Naive thymus-derived CD8-positive, alpha-beta T cell (primary cell): ENCODE measurements at regions not wholly inside any gene's neighbourhood (a gene's known extent, or its start where the extent isn't known, plus 50 kb on each side); places are given as distances from the start of the nearest gene placed in this dataset.

Experiments
- ATAC-seq, 2 donors: fragments of 150-1000 bp; cut with Tn5 transposase in 1 of 2; sonication (Bioruptor Pico), chemical (Tn5 transposase) in 1 of 2; 1 replicate in 1 of 2; 2 replicates in 1 of 2; pipeline ENCODE4 v1.10.0; 2021; ENCODE audit warnings: mild to moderate bottlenecking in 2 of 2, moderate library complexity in 2 of 2
- POLR2A ChIA-PET: fragments of 350-600 bp; sonication (Branson Sonifier 250); formaldehyde crosslinking; loops from one replicate; lab custom pipeline; 2021; ENCODE audit warnings: antibody characterized with exemption; lab: Charles Lee
- DNase-seq, 10 donors: peaks; one replicate each; pipeline versions ENCODE4 v3.0.0 to v3.0.0-alpha.2; 2020 to 2022
- H3K27ac Mint-ChIP-seq, 10 donors: one replicate each; pipeline ENCODE4 v1.8.0; 2020 to 2022; ENCODE audit warnings: mild to moderate bottlenecking in 10 of 10, mixed read lengths in 10 of 10, moderate library complexity in 4 of 10, inconsistent platforms in 1 of 10
- H3K27me3 Mint-ChIP-seq, 5 donors: one replicate each; pipeline ENCODE4 v1.8.0; 2021 to 2022; ENCODE audit warnings: mixed read lengths in 5 of 5
- H3K36me3 Mint-ChIP-seq, 3 donors: one replicate each; pipeline ENCODE4 v1.8.0; 2020 to 2022; ENCODE audit warnings: mixed read lengths in 3 of 3, mild to moderate bottlenecking in 2 of 3, inconsistent platforms in 1 of 3
- H3K4me1 Mint-ChIP-seq, 4 donors: one replicate each; pipeline ENCODE4 v1.8.0; 2021 to 2022; ENCODE audit warnings: mixed read lengths in 4 of 4
- H3K4me3 Mint-ChIP-seq, 10 donors: one replicate each; pipeline ENCODE4 v1.8.0; 2020 to 2022; ENCODE audit warnings: mild to moderate bottlenecking in 10 of 10, mixed read lengths in 10 of 10, moderate library complexity in 6 of 10, inconsistent platforms in 1 of 10
- H3K9me3 Mint-ChIP-seq, 9 donors: one replicate each; pipeline ENCODE4 v1.8.0; 2020 to 2022; ENCODE audit warnings: mixed read lengths in 9 of 9, mild to moderate bottlenecking in 3 of 9, inconsistent platforms in 1 of 9, moderate library complexity in 1 of 9

DNA sequence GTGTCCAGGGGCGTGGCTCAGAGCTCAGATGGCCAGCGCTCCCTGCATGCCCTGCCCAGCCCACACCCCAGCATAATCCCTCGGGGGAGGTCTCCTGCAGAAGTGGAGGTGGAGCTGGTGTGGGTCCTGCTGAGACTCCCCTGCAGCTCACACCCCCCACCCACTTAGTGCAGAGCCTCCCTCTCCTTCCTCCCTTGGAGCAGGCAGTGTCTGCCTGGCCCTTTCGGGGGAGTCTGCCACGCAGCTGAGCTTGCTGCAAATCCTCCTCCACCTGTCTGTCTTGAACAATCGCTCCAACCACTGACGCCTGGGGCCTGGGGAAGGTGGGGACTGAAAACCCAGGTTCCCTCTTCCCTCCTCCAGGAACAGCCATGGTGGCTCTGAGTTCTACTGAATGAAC, 219.7 kb upstream of the PPP2R2D start:
- no peak overlapping the region for H3K4me3 Mint-ChIP-seq
- peaks cover 3 to 36% (median 12%) of the 10 kb centered on the region in 5 donors for H3K27me3 Mint-ChIP-seq
- no peaks in the 10 kb centered on the region for H3K9me3 Mint-ChIP-seq
- peak overlapping the region in 1 of 10 donors; percentile 59 for H3K27ac Mint-ChIP-seq
- no peaks in the 10 kb centered on the region for H3K36me3 Mint-ChIP-seq
- no peaks in the 10 kb centered on the region for H3K4me1 Mint-ChIP-seq
- DNase-seq: no peak
- POLR2A ChIA-PET: no interaction called here
- ATAC-seq: no peak

DNA sequence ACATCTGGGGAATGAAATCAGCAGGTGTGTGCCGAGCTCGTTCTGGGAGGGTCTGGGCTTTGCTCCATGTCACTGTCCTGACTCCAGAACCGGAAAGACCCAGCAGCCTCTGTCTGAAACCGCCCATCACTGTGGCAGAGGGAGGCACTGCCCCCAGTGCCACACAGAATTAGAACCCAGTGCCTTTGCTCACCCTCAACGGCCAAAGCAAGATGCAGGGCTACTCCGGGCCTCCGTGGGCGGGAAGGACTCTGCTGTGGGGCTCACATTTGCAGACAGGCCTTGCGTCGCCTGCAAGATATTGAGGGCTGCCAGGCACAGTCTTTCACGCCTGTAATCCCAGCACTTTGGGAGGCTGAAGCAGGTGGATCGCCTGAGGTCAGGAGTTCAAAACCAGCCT, 219.2 kb upstream of the PPP2R2D start:
- peaks cover 3 to 36% (median 12%) of the 10 kb centered on the region in 5 donors for H3K27me3 Mint-ChIP-seq
- DNase-seq (no peak), ATAC-seq (no peak)
- H3K36me3 Mint-ChIP-seq: no peaks in the 10 kb centered on the region
- H3K4me1 Mint-ChIP-seq: no peaks in the 10 kb centered on the region
- no peak overlapping the region for H3K4me3 Mint-ChIP-seq
- POLR2A ChIA-PET: no interaction called here
- H3K27ac Mint-ChIP-seq: no peak overlapping the region
- no peaks in the 10 kb centered on the region for H3K9me3 Mint-ChIP-seq

DNA sequence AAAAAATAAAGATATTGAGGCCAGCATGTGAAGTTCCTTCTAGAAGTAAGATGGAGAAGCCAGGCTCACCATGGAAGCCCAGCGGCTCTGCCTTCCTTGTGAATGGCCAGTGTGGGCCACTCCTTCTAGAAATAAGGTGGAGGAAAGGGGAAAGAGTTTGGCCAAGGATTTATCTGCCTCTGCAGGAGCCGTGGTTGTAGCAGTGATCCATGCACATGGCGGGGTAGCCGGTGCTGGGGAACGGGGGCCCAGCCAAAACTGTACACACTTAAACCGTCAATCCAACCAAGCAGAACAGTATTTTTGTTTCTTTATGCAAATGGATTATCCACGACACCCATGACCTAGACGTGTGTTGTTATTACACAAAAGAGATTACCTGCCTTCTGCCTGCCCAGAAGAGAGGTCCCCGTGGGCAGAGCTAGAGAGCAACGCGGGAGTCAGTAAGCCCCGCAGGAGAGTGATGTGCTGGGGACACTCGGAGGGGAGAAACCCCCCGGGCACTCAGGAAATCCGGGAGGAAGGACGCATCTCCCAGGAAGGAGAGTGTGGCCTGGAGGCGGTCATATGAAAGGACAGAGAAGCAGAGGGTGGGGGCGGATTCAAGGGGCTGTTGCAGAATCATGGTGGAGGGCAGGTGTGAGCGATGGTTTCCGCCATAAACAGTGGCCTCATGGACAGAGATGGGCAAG, 218.4 kb upstream of the PPP2R2D start:
- POLR2A ChIA-PET: no interaction called here
- H3K27ac Mint-ChIP-seq: no peak overlapping the region

DNA sequence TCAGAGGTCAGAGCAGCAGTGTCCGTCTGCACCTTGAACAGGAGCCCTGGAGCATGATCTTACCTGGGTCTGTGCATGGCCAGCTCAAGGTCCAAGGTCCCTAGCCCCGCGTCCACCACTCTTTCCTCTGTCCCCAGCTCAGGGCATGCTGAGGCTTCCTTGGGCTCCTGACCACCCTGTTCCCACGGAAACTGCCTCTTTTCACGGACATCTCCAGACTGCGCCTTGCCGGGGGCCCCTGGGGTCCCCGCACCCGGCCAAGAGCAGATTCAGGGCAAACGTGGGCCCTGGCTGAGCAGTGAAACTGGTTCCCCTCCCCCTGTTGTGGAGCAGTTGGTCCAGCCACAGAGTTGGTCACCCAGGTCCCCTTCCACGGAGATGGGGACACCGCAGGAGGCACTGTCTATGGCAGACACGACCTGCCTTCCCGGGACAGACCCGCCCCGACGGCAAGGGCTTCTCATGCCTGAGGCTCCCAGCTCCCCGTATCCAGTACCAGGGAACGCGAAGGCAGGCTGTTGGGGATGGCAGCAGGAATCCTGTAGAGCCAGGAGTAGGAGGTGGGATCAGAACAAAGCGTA, 217.4 kb upstream of the PPP2R2D start:
- Mint-ChIP-seq H3K4me3 (no peak overlapping the region), H3K4me1 (no peaks in the 10 kb centered on the region), H3K27ac (no peak overlapping the region), H3K27me3 (peaks cover 3 to 33% (median 10%) of the 10 kb centered on the region in 5 donors), H3K9me3 (no peaks in the 10 kb centered on the region), H3K36me3 (no peaks in the 10 kb centered on the region)
- no peak for DNase-seq
- no peak for ATAC-seq
- POLR2A ChIA-PET: no interaction called here

More for the DNA sequence above, 218.4 kb upstream of the PPP2R2D start:
- H3K4me3 Mint-ChIP-seq: no peak overlapping the region
- H3K36me3 Mint-ChIP-seq: no peaks in the 10 kb centered on the region
- DNase-seq (no peak), ATAC-seq (no peak)
- peaks cover 3 to 36% (median 12%) of the 10 kb centered on the region in 5 donors for H3K27me3 Mint-ChIP-seq
- no peaks in the 10 kb centered on the region for H3K9me3 Mint-ChIP-seq
- H3K4me1 Mint-ChIP-seq: no peaks in the 10 kb centered on the region

DNA sequence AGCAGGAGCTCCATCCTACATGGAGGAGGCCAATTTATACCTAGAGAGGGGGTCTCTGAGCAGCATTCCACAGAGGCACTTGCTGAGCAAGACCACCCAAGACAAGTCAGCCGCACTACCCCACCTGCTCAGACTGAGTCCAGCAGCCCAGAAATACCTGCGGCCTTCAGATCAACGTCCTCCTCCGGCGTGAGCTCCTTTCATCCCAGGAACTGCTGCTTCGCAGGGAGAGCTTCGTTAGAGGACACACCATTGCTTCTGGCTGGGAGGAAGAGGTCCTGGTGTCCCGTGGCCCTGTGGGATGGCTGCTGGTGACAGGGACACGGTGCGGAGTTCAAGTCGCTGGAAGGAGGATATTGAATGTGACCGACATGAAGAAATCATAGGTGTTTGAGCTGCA, 216.9 kb upstream of the PPP2R2D start:
- POLR2A ChIA-PET: no interaction called here
- H3K27ac Mint-ChIP-seq: no peak overlapping the region
- ATAC-seq (no peak), DNase-seq (no peak)
- peaks cover 3 to 32% (median 9%) of the 10 kb centered on the region in 5 donors for H3K27me3 Mint-ChIP-seq
- no peaks in the 10 kb centered on the region for H3K9me3 Mint-ChIP-seq
- H3K4me1 Mint-ChIP-seq: no peaks in the 10 kb centered on the region
- H3K36me3 Mint-ChIP-seq: no peaks in the 10 kb centered on the region
- H3K4me3 Mint-ChIP-seq: no peak overlapping the region

DNA sequence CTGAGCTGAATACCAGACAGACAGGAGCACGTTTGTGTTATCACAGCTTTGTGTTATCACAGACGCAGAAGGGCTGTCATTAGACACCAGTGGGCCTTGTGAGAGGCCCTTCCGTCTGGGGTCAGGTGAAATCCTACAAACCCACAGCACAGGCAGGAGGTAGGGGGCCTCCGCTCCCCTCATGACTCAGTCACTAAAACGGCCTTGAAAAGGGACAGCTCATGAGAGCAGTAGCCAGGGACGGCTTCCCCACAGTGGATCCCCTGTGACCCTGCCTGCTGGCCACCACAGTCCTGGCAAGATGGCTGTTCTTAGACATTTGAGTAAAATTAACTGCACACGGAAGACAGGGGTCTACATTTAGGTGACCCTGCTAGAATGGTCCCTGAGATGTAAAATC, 215.8 kb upstream of the PPP2R2D start:
- Mint-ChIP-seq H3K4me3 (no peak overlapping the region), H3K27ac (no peak overlapping the region), H3K9me3 (peaks cover 0 to 3% (median 0%) of the 10 kb centered on the region in 9 donors), H3K27me3 (peaks cover 3 to 39% (median 11%) of the 10 kb centered on the region in 5 donors), H3K36me3 (no peaks in the 10 kb centered on the region), H3K4me1 (no peaks in the 10 kb centered on the region)
- DNase-seq (no peak), ATAC-seq (no peak)
- POLR2A ChIA-PET: no interaction called here

DNA sequence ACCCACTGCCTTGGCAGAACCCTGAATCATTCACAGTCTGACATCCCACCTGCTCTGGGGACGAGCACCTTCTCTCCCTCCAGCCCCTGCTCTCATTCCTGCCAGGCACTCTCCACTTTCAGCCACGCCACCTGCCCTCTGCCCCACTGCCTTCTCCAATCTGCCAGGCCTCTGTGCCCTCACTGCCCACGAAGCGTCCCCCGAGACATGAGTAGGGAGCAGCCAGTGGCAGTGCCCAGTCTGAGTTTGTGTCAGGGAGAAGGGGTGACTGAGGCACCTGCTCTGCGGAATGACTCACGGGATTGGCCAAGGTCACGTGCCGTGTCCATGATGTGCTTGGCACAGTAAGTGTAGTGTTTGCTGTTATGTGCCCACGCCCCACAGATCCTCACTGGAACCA, 215.2 kb upstream of the PPP2R2D start:
- POLR2A ChIA-PET: no interaction called here
- ATAC-seq (no peak), DNase-seq (no peak)
- Mint-ChIP-seq H3K27ac (no peak overlapping the region), H3K27me3 (peaks cover 3 to 44% (median 15%) of the 10 kb centered on the region in 5 donors), H3K4me3 (no peak overlapping the region), H3K4me1 (no peaks in the 10 kb centered on the region), H3K36me3 (no peaks in the 10 kb centered on the region), H3K9me3 (peaks cover 0 to 9% (median 0%) of the 10 kb centered on the region in 9 donors)

DNA sequence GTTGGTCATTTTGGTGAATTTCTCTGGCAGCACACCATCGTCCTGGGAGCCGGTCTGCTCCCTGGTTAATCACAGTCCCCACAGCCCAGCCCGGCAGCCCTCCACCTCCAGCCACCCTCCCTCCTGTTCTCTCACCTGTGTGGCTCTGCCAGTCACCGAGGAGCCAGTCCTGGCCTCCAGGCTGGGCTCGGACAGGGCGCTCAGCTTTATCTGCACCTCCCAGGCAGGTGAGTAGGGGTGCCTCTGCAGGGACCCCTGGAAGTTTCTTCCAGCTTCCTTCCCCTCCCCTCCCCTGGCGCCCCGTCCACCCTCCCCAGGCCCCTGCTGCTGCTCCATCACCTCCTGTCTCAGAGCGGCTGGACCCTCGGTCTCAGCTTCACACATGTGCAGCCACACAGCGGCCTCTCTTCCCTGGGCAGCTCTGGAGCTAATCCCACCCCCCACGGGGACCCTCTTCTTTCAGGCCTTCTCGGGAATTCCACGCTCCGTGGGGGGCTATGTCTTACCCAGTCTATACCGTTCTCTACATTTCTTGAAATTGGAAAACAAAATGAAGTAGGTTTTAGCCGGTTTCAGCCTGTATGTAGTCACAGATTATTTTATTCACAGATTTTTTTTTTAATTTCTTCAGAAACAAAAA, 213.9 kb upstream of the PPP2R2D start:
- Mint-ChIP-seq H3K4me1 (no peaks in the 10 kb centered on the region), H3K4me3 (no peak overlapping the region), H3K36me3 (no peaks in the 10 kb centered on the region), H3K9me3 (peaks cover 0 to 10% (median 0%) of the 10 kb centered on the region in 9 donors), H3K27ac (no peak overlapping the region), H3K27me3 (peaks cover 0 to 50% (median 17%) of the 10 kb centered on the region in 5 donors)
- no peak for DNase-seq
- no peak for ATAC-seq
- POLR2A ChIA-PET: no interaction called here

DNA sequence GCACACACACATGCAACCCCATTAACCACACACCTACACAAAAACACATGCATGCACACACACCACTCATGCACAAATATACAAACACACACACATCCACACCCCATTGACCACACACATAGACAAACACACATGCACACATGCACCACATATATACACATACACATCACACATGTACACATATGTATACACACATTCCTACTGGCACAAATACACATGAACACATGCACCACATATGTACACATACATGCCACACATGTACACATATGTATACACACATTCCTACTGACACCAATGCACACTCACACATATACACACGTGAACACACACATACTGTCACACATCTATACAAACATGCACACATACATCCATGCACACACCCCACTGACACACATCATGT, 212.5 kb upstream of the PPP2R2D start:
- ATAC-seq: no peak

DNA sequence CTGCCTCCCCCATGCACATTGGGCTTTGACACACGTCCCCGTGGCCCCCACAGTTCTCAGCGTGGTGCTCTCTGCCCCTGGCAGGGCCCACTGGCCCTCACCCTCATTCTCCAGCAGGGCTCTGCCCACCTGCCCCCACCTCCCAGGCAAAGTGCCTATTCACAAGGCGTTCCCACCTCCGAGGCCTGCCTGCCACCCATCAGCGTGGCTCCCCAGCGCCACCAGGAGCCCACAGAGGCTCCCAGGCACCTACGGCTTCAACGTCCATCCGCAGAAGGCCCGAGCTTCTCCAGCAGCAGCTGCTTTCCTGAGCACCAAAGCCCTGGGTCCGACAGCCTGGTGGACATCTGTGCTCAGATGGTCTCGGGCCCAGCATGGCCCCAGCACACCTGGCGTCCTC, 211.8 kb upstream of the PPP2R2D start:
- no peak overlapping the region for H3K4me3 Mint-ChIP-seq
- no peaks in the 10 kb centered on the region for H3K36me3 Mint-ChIP-seq
- H3K27ac Mint-ChIP-seq: no peak overlapping the region
- ATAC-seq (no peak), DNase-seq (no peak)
- H3K4me1 Mint-ChIP-seq: peaks cover 0 to 3% (median 0%) of the 10 kb centered on the region in 4 donors
- H3K27me3 Mint-ChIP-seq: peaks cover 4 to 50% (median 20%) of the 10 kb centered on the region in 5 donors
- peaks cover 0 to 10% (median 0%) of the 10 kb centered on the region in 9 donors for H3K9me3 Mint-ChIP-seq
- POLR2A ChIA-PET: no interaction called here

More for the DNA sequence above, 212.5 kb upstream of the PPP2R2D start:
- POLR2A ChIA-PET: no interaction called here
- no peak overlapping the region for H3K27ac Mint-ChIP-seq
- H3K4me3 Mint-ChIP-seq: no peak overlapping the region
- H3K4me1 Mint-ChIP-seq: peaks cover 0 to 3% (median 0%) of the 10 kb centered on the region in 4 donors
- peaks cover 2 to 53% (median 15%) of the 10 kb centered on the region in 5 donors for H3K27me3 Mint-ChIP-seq
- H3K36me3 Mint-ChIP-seq: no peaks in the 10 kb centered on the region
- H3K9me3 Mint-ChIP-seq: peaks cover 0 to 10% (median 0%) of the 10 kb centered on the region in 9 donors
- no peak for DNase-seq

DNA sequence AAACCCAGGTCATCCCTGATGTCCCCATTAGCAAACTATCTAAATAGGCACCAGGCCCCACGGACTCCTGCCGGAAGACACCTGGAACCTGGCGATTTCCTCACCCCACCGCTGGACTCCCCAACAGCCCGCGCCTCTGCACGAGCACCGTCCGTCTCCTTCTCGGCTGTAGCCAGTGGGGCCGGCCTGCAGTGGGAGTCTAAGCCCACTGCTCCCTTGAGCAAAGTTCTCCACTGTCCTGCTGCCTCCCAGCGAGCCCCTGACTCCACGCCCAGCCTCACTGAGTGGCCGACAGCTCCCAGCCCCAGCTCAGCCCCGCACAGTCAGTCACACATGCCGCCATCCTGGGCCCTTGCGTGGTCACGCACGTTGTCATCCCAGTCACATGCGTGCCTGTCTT, 211.3 kb upstream of the PPP2R2D start:
- no peak overlapping the region for H3K27ac Mint-ChIP-seq
- H3K4me3 Mint-ChIP-seq: no peak overlapping the region
- POLR2A ChIA-PET: no interaction called here

DNA sequence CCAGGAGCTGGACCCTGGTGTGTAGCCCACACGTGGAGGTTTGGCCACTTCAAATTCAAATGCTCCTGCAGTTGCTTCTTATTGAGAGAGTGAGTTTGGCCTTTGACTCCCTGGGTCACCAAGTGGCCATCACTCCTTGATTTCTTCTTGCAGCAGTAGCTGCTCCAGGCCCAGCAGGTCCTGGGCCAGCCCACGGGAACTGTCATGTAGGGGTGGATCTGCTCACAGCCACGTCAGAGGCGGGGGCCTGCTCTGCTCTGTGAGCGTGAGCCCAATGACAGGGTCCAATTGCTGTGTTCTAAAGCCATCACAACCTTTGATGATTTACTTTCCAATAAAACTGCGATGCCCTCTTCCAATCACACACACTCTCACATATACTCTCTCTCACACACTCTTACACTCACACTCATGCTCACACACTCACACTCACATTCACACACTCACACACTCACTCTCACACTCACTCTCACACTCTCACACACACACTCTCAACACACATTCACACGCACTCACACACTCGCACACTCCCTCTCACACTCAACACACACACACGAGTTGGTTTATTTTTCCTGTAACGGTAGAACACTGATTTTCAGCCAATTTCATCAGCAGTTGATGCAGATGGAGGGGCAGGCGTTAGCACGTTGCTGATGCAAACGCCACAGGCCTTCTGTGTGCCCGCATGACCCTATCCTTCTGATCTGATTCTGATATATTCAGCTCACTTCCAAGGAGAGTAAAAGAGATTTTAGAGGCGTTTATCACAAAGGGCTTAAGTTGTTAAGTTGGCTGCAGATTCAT, 210.7 kb upstream of the PPP2R2D start:
- no peak for ATAC-seq
- Mint-ChIP-seq H3K36me3 (no peaks in the 10 kb centered on the region), H3K4me3 (no peak overlapping the region), H3K27me3 (peaks cover 4 to 46% (median 21%) of the 10 kb centered on the region in 5 donors), H3K4me1 (peaks cover 0 to 3% (median 0%) of the 10 kb centered on the region in 4 donors), H3K27ac (no peak overlapping the region), H3K9me3 (peaks cover 0 to 10% (median 0%) of the 10 kb centered on the region in 9 donors)
- POLR2A ChIA-PET: no interaction called here
- DNase-seq: no peak

More for the DNA sequence above, 211.3 kb upstream of the PPP2R2D start:
- peaks cover 0 to 10% (median 0%) of the 10 kb centered on the region in 9 donors for H3K9me3 Mint-ChIP-seq
- peaks cover 0 to 3% (median 0%) of the 10 kb centered on the region in 4 donors for H3K4me1 Mint-ChIP-seq
- ATAC-seq (no peak), DNase-seq (no peak)
- H3K36me3 Mint-ChIP-seq: no peaks in the 10 kb centered on the region
- peaks cover 4 to 50% (median 20%) of the 10 kb centered on the region in 5 donors for H3K27me3 Mint-ChIP-seq
